Peyer's patch (tissue), 4 donors: ENCODE measurements at regions not wholly inside any gene's neighbourhood (a gene's known extent, or its start where the extent isn't known, plus 50 kb on each side); places are given as distances from the start of the nearest gene placed in this dataset.

Experiments used
- CTCF ChIP-seq, 6 experiments: fragments of 450-650 bp in 4 of 6; fragments of 200-600 bp in 2 of 6; sonication (generic) in 1 of 6; IDR thresholded peaks; one replicate each; pipeline ENCODE4 v1.5.1; 2017 to 2019; ENCODE audit warnings: antibody characterized with exemption in 6 of 6, mild to moderate bottlenecking in 3 of 6, moderate library complexity in 1 of 6
- POLR2A ChIP-seq, 2 donors: fragments of 450-650 bp; IDR thresholded peaks; one replicate each; pipeline ENCODE4 v1.5.1; 2017; ENCODE audit warnings: antibody characterized with exemption in 2 of 2, mild to moderate bottlenecking in 2 of 2, moderate library complexity in 2 of 2

GRCh38 chr5:156121882-156122281 lies 205.1 kb upstream of the SGCD start:
- no peak for TF ChIP-seq POLR2A (IDR thresholded peaks at IDR 0.05)
- TF ChIP-seq CTCF (IDR thresholded peaks at IDR 0.05), result no peak
